Stimulated activated CD4-positive, alpha-beta T cell treated with anti-CD3 and anti-CD28 coated beads, Interleukin-12 subunit alpha, Interleukin-12 subunit beta, amount 100 ng/mL, for 24 hours (primary cell): ENCODE measurements at regions not wholly inside any gene's neighbourhood (a gene's known extent, or its start where the extent isn't known, plus 50 kb on each side); places are given as distances from the start of the nearest gene placed in this dataset.

ENCODE experiments used
- DNase-seq, 2 experiments: peaks; one replicate each; pipeline ENCODE4 v3.0.0-alpha.2; 2020; ENCODE audit warnings: low read depth in 2 of 2

DNA sequence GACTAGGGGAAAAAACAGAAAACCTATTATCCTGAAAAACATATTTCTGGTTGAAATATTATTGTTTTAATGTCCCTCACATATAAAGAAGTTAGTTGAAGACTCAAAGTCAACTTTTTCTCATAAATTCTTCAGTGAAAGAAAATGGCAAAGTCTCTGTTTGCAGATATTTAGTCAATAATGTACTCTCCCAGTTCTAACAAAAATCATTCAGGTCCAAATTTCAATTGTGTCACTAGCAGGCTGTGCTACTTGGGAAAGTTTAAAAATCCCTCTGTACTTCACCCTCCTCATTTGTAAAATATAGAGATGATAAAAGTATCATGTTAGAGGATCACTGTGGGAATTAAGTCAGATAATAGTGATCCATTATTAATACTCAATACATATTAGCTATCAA, 496.5 kb downstream of the FSCB start:
- DNase-seq: no peak

DNA sequence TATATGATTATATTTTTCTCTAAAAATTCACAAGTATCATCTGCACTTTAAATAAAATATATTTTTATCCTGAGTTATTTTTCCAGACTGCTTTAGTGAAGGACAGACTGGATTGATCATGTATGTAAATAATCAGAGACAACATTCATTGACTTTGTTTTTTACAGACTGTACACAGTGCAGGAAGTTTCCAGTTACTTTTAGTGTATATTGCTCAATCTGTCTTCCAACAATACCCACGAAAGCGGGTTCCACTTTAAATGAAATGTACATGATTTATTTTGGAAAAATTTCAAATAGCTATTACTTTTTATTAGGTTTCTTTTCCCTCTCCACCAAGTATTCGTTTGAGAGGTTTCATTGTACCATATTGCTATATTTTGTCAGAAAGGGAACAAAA, 497.0 kb downstream of the FSCB start:
- no peak for DNase-seq

DNA sequence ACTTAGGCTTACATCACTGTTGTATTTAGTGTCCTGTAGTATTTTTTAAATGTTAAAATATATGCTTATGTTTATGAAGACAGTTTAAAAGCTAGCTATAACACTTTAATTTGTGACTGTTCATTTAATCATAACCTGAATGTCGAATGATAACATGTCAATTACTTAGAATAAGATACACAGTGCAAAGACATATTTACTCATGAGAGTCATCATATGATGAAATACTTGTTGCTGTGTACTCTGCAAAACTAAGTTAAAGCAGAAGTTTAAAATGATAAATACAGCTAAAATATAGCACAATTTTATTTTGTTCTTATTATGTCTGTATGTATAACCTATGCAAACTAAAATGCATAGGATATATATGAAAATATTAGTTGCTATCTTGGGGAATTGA, 497.4 kb downstream of the FSCB start:
- DNase-seq: no peak

DNA sequence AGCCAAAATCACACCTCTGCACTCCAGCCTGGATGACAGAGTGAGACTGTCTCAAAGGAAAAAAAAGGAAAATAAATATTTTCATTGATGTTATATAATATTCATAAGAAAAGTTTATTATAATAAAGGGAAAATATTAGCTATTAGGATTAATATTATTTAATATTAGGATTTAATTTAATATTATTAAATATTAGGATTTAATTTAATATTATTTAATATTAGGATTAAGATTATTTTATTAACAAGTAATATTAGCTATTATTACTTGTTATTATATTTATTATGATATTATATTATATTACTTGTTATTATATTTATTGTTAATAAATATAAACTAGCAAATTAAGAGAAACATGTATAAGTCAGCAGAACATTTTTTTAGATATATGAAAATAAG, 518.1 kb downstream of the FSCB start:
- no peak for DNase-seq

DNA sequence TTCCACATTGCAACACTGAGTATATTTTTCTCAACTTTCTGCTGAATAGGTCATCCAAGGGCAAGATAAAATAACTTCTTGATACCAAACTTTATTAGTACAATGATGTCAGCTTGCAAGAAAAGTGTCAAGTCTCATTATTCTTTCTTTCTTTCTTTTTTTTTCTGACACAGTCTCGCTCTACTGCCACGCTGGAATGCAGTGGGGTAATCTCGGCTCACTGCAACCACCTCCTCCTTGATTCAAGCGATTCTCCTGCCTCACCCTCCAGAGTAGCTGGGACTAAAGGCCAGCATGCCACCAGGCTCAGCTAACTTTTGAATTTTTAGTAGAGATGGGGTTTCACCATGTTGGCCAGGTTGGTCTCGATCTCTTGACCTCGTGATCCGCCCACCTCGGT, 523.4 kb downstream of the FSCB start:
- DNase-seq: no peak

DNA sequence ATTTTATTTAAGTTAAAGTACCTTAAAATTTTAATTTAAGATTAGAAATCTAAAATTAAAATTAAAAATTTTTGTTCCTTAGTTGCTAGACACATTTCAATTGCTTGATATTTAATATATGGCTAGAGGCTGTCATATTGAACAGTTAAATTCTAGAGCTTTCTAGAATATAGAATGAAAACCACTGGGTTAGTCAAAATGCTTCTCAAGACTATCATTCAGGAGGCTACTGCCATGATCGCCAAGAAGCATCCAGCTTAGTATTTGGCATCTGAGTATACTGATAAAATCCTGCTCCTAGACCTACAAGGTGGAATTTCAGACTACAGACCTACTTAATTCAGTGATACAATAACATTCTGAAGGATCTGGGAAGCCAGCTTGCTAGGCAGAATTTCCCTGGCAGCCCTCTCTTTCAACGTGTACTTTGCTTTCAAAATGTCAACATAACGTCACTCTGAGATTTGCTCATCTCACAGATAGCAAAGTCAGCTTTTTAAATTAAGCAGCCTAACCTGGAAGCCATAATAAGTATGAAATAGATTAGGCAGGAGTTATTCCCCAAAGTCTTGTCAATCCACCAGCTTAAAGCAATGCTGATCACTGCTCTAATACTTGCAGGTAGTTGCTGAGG, 525.8 kb downstream of the FSCB start:
- no peak for DNase-seq

DNA sequence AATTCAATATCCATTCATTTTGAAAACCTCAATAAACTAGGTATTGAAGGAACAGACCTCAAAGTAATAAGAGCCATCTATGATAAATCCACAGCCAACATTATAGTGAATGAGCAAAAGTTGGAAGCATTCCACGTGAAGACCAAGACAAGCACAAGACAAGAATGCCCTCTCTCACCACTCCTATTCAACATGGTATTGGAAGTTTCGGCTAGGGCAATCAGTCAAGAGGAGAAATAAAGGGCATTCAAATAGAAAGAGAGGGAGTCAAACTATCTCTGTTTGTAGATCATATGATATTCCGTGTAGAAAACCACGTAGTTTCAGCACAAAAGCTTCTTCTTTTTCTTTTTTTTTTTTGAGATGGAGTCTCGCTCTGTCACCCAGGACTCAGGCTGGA, 550.3 kb downstream of the FSCB start:
- no peak for DNase-seq

DNA sequence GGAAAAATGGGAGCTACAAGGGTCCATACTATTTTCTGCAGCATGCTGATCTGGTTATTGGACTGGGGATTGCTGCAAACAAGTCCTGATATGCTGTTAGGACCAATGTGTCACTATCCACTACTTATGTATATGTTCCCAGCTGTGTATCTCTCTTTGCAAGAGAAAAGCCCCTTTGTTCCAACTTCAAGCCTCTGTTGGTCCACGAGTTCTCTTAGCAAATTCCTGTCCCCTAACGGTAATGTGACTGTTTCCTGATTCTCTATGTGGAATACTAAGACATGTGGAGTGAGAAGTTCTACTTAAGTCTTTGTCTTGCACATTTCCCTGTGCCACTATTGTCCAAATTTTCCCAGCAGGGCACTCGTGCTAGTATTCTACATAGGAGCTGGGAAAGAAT, 557.7 kb downstream of the FSCB start:
- no peak for DNase-seq

DNA sequence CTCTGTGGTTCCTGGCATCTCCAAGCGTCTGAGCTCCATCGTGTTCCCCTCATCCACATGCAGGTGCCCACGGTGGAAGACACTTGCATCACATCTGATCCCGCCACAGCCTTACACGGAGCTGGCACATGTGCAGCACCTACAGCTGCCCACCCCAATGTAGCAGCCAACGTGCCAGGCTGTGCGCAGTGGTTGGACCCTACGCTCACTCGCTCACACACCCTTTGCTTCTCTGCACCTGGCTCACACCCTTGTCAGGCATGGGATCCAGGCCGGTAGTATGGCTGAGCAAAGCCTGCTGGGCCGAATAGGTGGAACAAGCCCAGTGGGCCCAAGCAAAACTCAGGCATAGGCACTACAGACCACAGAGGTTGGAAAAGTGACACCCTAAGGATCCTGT, 567.2 kb downstream of the FSCB start:
- no peak for DNase-seq

DNA sequence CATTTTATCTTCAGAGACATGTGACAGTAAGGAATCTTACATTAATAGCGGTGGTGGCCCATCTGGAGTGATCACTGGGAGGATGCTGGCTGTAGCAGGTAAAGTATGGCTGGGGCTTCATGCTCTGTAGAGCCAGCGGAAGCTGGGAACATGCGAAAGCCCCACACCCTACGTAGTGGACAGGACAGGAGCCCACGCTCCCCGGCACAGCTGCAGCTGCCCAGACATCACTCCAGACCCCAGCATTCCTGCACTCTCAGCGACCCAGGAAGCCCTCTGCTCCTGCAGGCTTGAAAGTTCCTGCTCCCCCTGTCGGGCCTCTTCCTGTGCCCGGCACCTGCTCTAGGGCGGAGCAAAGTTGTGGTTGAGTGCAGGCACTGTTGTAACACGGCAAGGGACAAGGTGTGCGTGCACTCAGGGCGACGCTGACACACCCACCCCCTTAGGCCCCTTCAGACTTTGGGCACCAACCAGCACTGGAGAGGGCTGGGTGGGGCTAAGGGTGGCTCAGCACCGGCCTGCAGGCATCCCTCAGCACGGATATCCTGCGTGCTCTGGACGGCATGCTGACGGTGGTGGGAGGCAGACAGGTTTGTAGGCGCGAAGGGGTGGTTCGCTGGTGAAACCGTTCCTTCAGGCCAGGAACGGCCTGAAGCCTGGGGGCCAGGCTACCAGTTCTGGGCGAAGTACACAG, 568.3 kb downstream of the FSCB start:
- no peak for DNase-seq

DNA sequence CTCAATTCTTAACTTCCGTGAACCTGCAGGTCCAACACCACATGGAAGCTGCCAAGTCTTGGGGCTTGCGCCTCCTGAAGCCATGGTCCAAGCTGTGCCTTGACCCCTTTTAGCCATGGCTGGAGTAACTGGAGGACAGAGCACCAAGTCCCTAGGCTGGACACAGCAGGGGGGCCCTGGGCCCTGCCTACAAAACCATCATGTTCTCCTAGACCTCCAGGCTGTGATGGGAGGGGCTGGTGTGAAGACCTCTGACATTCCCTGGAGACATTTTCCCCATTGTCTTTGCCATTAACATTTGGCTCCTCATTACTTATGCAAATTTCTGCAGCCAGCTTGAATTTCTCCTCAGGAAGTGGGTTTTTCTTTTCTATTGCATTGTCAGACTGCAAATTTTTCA, 570.1 kb downstream of the FSCB start:
- DNase-seq: no peak

DNA sequence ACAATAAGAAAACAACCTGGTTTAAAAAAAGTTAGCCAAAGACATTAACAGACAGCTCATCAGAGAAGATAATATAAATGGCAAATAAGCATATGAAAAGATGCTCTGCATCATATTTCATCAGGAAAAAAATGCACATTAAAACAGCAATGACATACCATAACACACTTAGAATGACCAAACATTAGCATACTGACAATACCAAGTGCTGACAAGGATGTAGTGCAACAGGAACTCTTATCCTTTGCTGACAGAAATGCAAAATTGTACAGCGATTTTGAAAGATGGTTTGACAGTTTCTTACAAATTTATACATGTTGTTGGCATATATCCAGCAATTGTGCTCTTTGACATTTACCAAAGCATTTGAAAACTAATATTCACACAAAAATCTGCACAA, 573.0 kb downstream of the FSCB start:
- no peak for DNase-seq

DNA sequence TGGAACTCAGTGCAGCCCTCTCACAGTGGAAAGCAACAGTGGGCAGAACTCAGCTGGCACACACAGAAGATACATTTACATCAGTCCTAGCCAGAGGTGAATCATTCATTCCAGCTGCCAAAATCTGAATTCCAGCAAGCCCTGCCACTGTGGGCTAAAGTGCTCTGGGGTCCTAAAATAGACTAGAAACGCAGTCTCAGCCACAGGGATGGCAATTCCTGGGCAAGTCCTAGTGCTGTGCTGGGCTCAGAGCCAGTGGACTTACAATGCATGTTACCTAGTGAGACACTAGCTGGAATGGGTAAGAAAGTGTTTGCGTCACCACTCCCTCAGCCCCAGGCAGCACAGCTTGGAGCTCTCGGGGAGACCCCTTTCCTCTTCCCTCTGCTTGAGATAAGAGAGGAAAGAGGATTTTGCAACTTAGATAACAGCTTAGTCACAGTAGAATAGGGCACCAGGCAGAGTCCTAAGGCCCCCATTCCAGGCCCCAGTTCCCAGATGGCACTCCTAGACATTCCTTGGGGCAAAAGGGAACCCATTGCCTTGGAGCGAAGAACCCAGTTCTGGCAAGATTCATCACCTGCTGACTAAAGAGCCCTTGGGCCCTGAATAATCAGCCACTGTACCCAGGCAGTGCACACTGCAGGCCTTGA, 592.9 kb downstream of the FSCB start:
- DNase-seq: no peak

DNA sequence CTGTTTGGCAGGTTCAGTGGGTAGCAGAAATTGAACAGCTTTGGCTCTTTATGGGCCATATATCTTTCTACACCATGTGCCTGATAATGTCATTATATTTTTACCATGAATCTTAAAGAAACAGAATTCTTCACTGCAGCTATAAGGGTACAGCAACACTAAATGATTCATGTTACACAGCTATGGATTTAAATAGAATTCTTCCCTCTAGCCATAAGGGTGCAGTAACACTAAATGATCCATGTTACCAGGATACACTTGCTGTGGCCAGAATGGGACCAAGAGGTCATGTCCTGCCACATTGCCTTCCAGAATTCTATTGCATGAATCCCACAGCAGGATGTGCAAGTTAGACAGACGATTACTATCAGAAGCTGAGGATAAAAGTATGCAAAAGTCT, 603.9 kb downstream of the FSCB start:
- DNase-seq: no peak

DNA sequence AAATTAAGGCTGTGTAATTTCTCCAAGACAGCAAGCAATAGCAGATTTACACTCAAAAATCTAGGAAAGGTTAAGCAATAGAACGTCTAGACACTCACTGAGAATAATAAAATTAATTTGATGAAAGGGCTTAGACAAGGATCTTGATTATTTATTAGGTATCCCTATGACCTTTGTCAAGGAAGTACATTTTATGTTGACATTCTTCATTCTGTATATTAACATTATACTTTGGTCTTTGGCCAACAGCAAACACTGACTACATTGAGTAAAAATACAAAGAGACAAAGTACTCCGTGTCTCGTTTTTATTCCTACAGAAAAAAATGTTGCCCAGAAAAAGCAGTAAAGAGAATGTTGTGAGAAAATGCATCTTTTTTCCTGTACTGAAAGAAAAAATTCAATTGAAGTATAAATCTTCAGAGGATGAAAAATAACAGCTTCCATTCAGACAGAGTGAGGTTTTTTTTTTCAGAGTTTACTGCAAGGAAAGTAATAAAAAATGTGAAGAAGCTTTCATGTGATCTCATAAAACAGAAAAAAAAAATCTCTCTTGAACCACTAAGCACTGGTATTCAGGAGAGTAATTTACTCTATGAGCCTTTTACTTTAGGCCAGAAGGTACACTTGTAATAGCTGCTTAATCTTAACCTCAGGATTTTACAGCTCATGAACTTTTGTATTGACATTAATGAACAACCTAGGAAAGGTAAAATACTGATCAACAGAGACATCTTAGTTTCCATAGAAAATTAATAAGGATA, 605.0 kb downstream of the FSCB start:
- DNase-seq: no peak

DNA sequence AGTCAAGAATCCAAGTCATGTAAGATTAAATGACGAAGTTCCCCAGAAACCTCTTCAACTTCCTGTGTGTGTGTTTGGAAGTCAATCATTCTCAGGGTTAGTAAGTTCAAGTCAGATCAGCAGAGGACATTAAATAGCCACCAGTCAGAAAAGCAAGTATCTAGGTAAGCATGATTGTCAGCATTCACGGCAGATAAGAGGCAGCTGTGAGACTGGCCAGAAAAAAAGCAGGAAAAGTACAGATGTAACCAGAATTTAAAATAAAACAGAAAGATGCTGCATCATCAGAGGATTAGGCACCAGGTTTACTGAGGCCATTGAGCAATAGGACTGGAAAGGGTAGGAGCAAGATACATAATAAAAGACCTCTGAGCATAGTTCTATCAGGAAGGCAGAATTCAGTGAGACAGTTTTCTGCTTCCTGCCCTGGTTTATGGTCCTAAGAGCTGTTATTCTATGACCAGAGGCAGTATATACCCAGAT, 606.9 kb downstream of the FSCB start:
- no peak for DNase-seq

DNA sequence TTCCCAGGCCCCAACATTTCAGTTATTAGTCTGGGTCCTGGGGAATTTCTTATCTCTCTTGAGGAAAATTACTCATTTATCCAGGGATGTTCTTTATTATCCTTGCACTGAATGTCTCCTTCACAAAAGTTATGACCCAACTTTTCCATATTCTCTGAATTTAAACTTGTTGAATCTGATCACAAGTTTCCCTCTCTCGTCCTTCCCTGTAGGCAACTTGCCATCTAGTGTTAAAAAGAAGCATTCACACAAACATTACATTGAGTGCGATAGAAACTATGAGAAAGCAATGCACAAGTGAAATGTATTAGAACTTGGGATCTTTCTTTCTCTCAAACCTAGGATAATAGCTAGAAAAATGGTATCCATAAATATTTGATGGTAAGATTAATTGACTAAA, 608.4 kb downstream of the FSCB start:
- no peak for DNase-seq

DNA sequence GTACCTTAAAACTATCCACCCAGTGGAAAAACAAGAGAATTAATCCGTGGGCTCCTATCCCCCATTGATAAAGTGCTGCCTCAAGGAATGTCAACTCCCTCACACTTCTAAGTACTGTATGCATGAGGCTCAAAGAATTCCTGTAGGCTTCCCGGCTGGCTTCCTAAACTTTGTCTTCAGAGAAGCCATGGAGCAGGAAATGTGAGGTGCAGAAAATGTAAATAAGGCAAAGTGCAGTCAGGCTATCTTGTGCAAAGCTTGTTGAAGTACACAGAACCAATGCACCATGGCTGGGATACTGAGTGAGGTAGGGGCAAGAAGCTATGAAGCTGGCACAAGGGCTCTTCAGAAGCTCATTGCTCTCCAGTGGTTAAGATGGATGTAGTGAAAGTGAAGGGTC, 611.0 kb downstream of the FSCB start:
- no peak for DNase-seq

DNA sequence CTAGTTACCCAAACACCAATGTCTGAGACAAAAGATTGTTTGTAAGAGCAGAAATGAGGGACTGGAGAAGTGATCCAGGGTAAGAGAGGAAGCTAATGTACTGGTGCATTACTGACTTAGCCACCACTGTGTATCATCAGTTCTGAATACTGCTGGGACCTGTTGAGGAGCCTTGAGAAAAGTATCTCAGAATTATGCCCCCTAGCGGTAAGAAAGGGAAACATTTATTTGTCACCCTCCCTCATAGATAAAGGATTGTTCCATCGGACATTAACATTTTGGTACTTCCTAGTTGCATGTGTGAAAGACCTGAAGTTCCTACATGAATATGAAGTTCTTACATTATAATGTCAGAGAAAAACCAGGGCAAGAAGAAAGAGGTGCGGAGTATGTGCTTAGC, 612.5 kb downstream of the FSCB start:
- DNase-seq: no peak

DNA sequence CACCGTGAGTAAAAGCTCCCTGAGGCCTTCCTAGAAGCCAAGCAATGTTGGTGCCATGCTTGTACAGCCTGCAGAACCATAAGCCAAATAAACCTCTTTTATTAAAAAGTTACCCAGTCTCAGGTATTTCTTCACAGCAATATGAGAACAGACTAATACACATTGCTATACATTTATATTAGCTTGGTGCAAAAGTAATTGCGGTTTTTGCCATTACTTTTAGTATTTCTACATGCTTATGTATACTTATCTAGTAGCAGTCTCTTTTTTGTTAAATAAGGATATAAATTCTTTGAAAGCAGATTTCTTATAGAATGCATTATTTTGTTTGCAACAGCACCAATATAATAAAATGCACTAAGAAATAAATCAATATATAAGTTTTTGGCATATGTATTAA, 619.6 kb downstream of the FSCB start:
- DNase-seq: no peak

DNA sequence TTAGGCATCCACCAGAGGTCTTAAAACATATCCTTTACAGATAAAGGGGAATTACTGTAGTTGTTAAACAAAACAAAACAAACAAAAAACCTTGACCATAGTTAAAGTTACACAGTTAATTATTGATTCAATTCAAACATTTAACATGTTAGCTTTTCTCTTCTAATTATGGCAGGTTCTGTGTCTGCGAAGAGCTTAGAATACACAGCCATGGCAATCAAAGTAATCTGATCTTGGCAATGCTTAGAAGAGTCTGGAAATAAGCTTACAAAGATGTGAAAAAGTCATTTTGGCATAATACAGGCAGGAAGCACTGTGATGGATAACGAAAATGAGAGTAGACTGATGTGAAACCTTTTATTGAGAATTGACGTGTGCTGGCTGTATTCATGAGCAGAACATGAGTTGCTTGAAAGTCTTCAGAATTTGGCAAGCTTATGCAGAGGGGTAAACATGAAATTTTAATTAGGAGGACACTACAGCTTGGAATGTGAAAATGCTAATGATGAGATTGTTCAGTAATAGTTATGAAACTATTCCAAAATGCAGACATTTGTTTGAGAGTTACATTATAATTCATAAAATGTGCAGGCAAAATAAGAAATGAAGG, 629.6 kb downstream of the FSCB start:
- DNase-seq: no peak
